A549 (cell line): ENCODE measurements at regions not wholly inside any gene's neighbourhood (a gene's known extent, or its start where the extent isn't known, plus 50 kb on each side); places are given as distances from the start of the nearest gene placed in this dataset.

Experiments used
- EP300 ChIP-seq, 2 experiments: fragments of >200 bp; sonication (Bioruptor Twin); formaldehyde crosslinking; IDR thresholded peaks; 2 replicates in 1 of 2; 3 replicates in 1 of 2; pipeline ENCODE4 v1.6.1; 2016 to 2017
- HDAC2 ChIP-seq: fragments of 200-600 bp; sonication (generic); IDR thresholded peaks from 2 replicates; pipeline ENCODE4 v1.6.1; 2016
- JUN ChIP-seq, 2 experiments: fragments of >200 bp; sonication (Bioruptor Twin); formaldehyde crosslinking; IDR thresholded peaks; 2 replicates in 1 of 2; 3 replicates in 1 of 2; pipeline ENCODE4 v1.6.1; 2016 to 2017
- KDM1A ChIP-seq: fragments of 200-600 bp; sonication (generic); IDR thresholded peaks from 2 replicates; pipeline ENCODE4 v1.6.1; 2016; ENCODE audit warnings: low read depth, mild to moderate bottlenecking
- MAFK ChIP-seq: fragments of 450-650 bp; IDR thresholded peaks from 2 replicates; pipeline ENCODE4 v1.6.1; 2014; ENCODE audit not compliant: partially characterized antibody
- POLR2A ChIP-seq: IDR thresholded peaks from 2 replicates; pipeline ENCODE4 v1.6.1; 2012; ENCODE audit warnings: mild to moderate bottlenecking, low read length
- RARB ChIP-seq: fragments of 250-450 bp; sonication (Bioruptor Pico); IDR thresholded peaks from 2 replicates; pipeline ENCODE4 v1.8.0; 2021; ENCODE audit warnings: mild to moderate bottlenecking, moderate library complexity

DNA sequence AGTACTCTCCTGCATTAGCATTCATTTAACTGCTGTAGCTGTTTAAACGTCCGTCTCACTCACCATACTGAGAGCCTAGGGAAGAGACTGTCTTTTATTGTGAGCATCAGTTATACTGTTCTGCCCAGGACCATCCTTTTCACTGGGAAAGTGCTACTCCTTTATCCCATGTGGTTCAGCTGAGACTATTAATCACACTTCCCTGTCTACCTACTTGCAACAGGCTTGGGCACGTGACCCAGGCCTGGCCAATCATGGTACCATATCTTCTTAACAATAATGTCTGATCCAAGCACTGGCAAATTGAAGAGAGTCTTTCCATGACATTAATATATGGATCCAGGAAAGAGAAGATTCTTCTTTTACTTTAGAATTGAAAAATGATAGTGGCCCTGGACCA lies 108.1 kb downstream of the TM2D1 start:
- TF ChIP-seq HDAC2 (no peak), JUN (IDR thresholded peaks at IDR 0.05) (no peak), MAFK (no peak), EP300 (IDR thresholded peaks at IDR 0.05) (no peak), POLR2A (no peak), KDM1A (no peak), RARB (no peak)
